ENCODE measurements at regions not wholly inside any gene's neighbourhood (a gene's known extent, or its start where the extent isn't known, plus 50 kb on each side); places are given as distances from the start of the nearest gene placed in this dataset.

DNA sequence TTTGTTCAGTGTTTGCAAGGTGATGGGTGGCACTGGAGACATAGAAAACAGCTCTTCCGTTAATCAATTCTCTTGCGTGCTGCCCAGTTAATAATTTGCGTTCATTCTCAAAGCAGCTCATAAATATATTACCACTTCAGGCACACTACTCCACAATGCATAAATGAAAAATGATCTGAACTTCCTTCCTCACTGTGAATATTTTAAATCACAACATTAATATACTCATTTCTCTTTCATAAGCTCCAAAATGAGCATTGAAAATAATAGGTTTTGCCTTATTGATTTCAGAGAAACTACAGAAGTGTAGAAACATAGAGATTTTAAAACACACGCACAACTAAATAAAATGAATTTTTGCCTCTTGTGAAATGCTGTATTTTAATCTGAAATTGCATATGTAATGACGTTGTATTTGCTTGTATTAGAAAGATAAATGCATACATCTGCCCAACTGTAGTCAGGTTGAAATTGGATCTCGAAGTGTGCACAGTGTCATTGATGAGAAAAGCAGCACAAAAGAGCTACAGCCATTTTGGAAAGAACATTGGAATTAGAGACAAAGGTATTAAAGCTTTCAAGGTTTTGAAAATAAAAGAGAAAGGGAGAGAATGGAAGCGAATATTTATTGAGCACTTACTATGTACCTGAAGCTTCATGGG lies 350.5 kb downstream of the LPIN1 start:
- H3K27me3 ChIP-seq (ENCODE audit: control insufficient read depth in 2 of 2, insufficient read depth in 2 of 2, low read length in 2 of 2): no peaks in the 10 kb centered on the region
- H3K36me3 ChIP-seq (ENCODE audit: control insufficient read depth in 2 of 2, extremely low read depth in 1 of 2, insufficient read depth in 2 of 2, low read length in 2 of 2): no peaks in the 10 kb centered on the region
- H2AFZ ChIP-seq (ENCODE audit: low read depth, low read length): no peak overlapping the region
- dilution Hi-C loops (cut with MboI; ENCODE audit: extremely low pct_ligation_motif_present, low sequenced_read_pairs): no loop called here
- no peaks in the 10 kb centered on the region for H3K9me3 ChIP-seq (replicated peaks; ENCODE audit: control insufficient read depth, insufficient read depth, low read length)
- DNase-seq (ENCODE audit: low read depth, low spot score) (no peak), FAIRE-seq (no peak)
- CTCF ChIA-PET: interaction anchor here (1.0 to 2.1 kb wide), 6 partner anchors 8 to 619 kb away, joined by 3 to 5 read pairs (median 4); no protein-coding TSS in a partner anchor
- no peak overlapping the region for H3K27ac ChIP-seq (ENCODE audit: insufficient read depth, low read depth, low read length)
- H4K20me1 ChIP-seq (replicated peaks; ENCODE audit: control insufficient read depth, extremely low read depth, insufficient read depth, low read length): no peaks in the 10 kb centered on the region
- no peak overlapping the region for H3K4me2 ChIP-seq (ENCODE audit: insufficient read depth, low read length)
- intact Hi-C loops (cut with micrococcal nuclease): no loop called here
- no peaks in the 10 kb centered on the region for H3K4me1 ChIP-seq (ENCODE audit: control insufficient read depth, extremely low read depth, insufficient read depth, low read length)
- TF ChIP-seq, protein P1, sequence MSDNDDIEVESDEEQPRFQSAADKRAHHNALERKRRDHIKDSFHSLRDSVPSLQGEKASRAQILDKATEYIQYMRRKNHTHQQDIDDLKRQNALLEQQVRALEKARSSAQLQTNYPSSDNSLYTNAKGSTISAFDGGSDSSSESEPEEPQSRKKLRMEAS (IDR thresholded peaks at IDR 0.05; ENCODE audit: insufficient read depth, insufficient read length): no peak
- TF ChIP-seq GATA2 (IDR thresholded peaks at IDR 0.05; ENCODE audit: insufficient read depth, insufficient read length, low read depth, low read length) (no peak), POLR2AphosphoS5 (IDR thresholded peaks at IDR 0.05; ENCODE audit: insufficient read depth, low read depth, low read length) (no peak), EZH2 (IDR thresholded peaks at IDR 0.05; ENCODE audit: borderline replicate concordance, low read depth, low read length, severe bottlenecking) (no peak), JUN (IDR thresholded peaks at IDR 0.05; ENCODE audit: borderline replicate concordance, insufficient read depth, insufficient read length, low read depth) (no peak), CTCF (IDR thresholded peaks at IDR 0.05; ENCODE audit: extremely low read depth in 1 of 2, insufficient read depth in 1 of 2, low read depth in 1 of 2, low read length in 2 of 2) (no peak), POLR2A (IDR thresholded peaks at IDR 0.05; ENCODE audit: low read depth, low read length) (no peak), MYC (IDR thresholded peaks at IDR 0.05; ENCODE audit: low read depth, low read length) (no peak), FOS (IDR thresholded peaks at IDR 0.05; ENCODE audit: borderline replicate concordance, insufficient read depth, low read length) (no peak)
- POLR2A ChIA-PET: no interaction called here
- no peak overlapping the region for H3K4me3 ChIP-seq (replicated peaks in 1 of 3; ENCODE audit: insufficient read depth in 1 of 3, low read depth in 1 of 3, low read length in 3 of 3)
- no TSS peak for BruUV-seq (replicated peaks)
- no peaks in the 10 kb centered on the region for H3K79me2 ChIP-seq (ENCODE audit: control insufficient read depth, insufficient read depth, low read length)
- no peak overlapping the region for H3K9ac ChIP-seq (replicated peaks; ENCODE audit: extremely low read depth, insufficient read depth, low read length)
- H3K9me1 ChIP-seq (replicated peaks; ENCODE audit: control insufficient read depth, extremely low read depth, insufficient read depth, low read length): no peaks in the 10 kb centered on the region

All from endothelial cell of umbilical vein (primary cell).